SK-N-SH treated with all-trans-retinoic acid at 6 μM for 48 hours (cell line): ENCODE measurements at regions not wholly inside any gene's neighbourhood (a gene's known extent, or its start where the extent isn't known, plus 50 kb on each side); places are given as distances from the start of the nearest gene placed in this dataset.

Experiments used
- BACH2 ChIP-seq: fragments of 250-450 bp; sonication (Bioruptor Pico); IDR thresholded peaks from 2 replicates; pipeline ENCODE4 v1.9.0; 2021; ENCODE audit warnings: mild to moderate bottlenecking, borderline replicate concordance
- PPARA ChIP-seq: fragments of 250-450 bp; sonication (Bioruptor Pico); IDR thresholded peaks from 2 replicates; pipeline ENCODE4 v1.5.0; 2020; ENCODE audit warnings: mild to moderate bottlenecking, borderline replicate concordance
- SNAI2 ChIP-seq: fragments of 250-450 bp; sonication (Bioruptor Pico); IDR thresholded peaks from 2 replicates; pipeline ENCODE4 v1.5.0; 2020; ENCODE audit warnings: mild to moderate bottlenecking, moderate library complexity
- ZC3H10 ChIP-seq: fragments of 250-450 bp; sonication (Bioruptor Pico); IDR thresholded peaks from 2 replicates; pipeline ENCODE4 v1.5.1; 2021; ENCODE audit warnings: mild to moderate bottlenecking, moderate library complexity
- ZFP30 ChIP-seq: fragments of 450-650 bp; formaldehyde crosslinking; IDR thresholded peaks from 2 replicates; pipeline ENCODE4 v1.5.0; 2022; ENCODE audit warnings: mild to moderate bottlenecking, moderate library complexity
- ZNF565 ChIP-seq: fragments of 450-650 bp; formaldehyde crosslinking; conservative IDR thresholded peaks from 2 replicates; pipeline ENCODE4 v1.5.0; 2020; ENCODE audit warnings: low read depth, mild to moderate bottlenecking, moderate library complexity
- TF ChIP-seq, protein P1 (sequence below): fragments of 250-450 bp; sonication (Bioruptor Pico); IDR thresholded peaks from 2 replicates; pipeline ENCODE4 v1.5.0; 2020; ENCODE audit warnings: mild to moderate bottlenecking, moderate library complexity
- TF ChIP-seq, protein P2 (sequence below): fragments of 250-450 bp; sonication (Bioruptor Pico); IDR thresholded peaks from 2 replicates; pipeline ENCODE4 v1.8.0; 2020; ENCODE audit warnings: mild to moderate bottlenecking, moderate library complexity, borderline replicate concordance
- TF ChIP-seq, protein P3 (sequence below): fragments of 250-450 bp; sonication (Bioruptor Pico); IDR thresholded peaks from 2 replicates; pipeline ENCODE4 v1.5.1; 2021; ENCODE audit warnings: mild to moderate bottlenecking, moderate library complexity
- TF ChIP-seq, protein P4 (sequence below): fragments of 250-450 bp; sonication (Bioruptor Pico); IDR thresholded peaks from 2 replicates; pipeline ENCODE4 v1.5.1; 2020; ENCODE audit warnings: low read depth, mild to moderate bottlenecking, moderate library complexity

DNA sequence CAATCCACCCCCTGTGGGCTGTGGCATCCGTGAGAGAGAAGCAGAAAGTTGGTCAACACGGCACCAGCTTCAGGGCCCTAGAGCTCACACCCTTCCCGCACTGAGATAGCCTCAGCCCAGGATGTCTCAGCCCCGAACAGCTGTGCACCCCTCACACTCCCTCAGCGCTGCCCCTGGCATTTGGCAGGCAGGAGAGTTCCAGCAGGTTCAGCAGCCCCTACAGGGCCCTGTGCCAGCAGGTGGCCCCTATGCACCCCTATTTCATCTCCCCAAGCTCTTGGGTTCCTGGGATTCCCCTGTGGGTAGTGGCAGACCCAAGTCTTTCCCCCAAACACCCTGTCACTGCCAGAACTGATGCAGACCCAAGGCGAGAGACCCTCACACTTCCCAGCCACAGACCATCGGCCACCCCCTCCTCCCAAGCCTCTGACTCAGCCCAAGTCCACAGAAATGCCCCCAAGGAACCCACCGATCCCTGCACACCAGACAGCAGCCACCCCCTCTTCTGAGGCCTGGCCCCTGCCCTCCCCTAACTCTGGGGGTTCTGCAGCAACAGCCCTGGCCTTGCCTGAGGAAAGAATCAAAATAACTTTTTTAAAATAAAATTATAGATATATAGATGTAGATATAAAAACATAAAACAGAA is 183.6 kb downstream of the IGLL1 start:
- TF ChIP-seq BACH2 (no peak), SNAI2 (CRISPR knock-in tag) (no peak), PPARA (no peak), ZC3H10 (CRISPR knock-in tag) (no peak), ZFP30 (no peak), ZNF565 (CRISPR knock-in tag) (no peak)
- TF ChIP-seq, protein P1, sequence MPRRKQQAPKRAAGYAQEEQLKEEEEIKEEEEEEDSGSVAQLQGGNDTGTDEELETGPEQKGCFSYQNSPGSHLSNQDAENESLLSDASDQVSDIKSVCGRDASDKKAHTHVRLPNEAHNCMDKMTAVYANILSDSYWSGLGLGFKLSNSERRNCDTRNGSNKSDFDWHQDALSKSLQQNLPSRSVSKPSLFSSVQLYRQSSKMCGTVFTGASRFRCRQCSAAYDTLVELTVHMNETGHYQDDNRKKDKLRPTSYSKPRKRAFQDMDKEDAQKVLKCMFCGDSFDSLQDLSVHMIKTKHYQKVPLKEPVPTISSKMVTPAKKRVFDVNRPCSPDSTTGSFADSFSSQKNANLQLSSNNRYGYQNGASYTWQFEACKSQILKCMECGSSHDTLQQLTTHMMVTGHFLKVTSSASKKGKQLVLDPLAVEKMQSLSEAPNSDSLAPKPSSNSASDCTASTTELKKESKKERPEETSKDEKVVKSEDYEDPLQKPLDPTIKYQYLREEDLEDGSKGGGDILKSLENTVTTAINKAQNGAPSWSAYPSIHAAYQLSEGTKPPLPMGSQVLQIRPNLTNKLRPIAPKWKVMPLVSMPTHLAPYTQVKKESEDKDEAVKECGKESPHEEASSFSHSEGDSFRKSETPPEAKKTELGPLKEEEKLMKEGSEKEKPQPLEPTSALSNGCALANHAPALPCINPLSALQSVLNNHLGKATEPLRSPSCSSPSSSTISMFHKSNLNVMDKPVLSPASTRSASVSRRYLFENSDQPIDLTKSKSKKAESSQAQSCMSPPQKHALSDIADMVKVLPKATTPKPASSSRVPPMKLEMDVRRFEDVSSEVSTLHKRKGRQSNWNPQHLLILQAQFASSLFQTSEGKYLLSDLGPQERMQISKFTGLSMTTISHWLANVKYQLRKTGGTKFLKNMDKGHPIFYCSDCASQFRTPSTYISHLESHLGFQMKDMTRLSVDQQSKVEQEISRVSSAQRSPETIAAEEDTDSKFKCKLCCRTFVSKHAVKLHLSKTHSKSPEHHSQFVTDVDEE (CRISPR knock-in tag), result no peak
- TF ChIP-seq, protein P2, sequence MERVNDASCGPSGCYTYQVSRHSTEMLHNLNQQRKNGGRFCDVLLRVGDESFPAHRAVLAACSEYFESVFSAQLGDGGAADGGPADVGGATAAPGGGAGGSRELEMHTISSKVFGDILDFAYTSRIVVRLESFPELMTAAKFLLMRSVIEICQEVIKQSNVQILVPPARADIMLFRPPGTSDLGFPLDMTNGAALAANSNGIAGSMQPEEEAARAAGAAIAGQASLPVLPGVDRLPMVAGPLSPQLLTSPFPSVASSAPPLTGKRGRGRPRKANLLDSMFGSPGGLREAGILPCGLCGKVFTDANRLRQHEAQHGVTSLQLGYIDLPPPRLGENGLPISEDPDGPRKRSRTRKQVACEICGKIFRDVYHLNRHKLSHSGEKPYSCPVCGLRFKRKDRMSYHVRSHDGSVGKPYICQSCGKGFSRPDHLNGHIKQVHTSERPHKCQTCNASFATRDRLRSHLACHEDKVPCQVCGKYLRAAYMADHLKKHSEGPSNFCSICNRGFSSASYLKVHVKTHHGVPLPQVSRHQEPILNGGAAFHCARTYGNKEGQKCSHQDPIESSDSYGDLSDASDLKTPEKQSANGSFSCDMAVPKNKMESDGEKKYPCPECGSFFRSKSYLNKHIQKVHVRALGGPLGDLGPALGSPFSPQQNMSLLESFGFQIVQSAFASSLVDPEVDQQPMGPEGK, result no peak
- TF ChIP-seq, protein P3, sequence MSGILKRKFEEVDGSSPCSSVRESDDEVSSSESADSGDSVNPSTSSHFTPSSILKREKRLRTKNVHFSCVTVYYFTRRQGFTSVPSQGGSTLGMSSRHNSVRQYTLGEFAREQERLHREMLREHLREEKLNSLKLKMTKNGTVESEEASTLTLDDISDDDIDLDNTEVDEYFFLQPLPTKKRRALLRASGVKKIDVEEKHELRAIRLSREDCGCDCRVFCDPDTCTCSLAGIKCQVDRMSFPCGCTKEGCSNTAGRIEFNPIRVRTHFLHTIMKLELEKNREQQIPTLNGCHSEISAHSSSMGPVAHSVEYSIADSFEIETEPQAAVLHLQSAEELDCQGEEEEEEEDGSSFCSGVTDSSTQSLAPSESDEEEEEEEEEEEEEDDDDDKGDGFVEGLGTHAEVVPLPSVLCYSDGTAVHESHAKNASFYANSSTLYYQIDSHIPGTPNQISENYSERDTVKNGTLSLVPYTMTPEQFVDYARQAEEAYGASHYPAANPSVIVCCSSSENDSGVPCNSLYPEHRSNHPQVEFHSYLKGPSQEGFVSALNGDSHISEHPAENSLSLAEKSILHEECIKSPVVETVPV (CRISPR knock-in tag), result no peak
- TF ChIP-seq, protein P4, sequence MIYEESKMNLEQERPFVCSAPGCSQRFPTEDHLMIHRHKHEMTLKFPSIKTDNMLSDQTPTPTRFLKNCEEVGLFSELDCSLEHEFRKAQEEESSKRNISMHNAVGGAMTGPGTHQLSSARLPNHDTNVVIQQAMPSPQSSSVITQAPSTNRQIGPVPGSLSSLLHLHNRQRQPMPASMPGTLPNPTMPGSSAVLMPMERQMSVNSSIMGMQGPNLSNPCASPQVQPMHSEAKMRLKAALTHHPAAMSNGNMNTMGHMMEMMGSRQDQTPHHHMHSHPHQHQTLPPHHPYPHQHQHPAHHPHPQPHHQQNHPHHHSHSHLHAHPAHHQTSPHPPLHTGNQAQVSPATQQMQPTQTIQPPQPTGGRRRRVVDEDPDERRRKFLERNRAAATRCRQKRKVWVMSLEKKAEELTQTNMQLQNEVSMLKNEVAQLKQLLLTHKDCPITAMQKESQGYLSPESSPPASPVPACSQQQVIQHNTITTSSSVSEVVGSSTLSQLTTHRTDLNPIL (CRISPR knock-in tag), result no peak
